A549 (cell line): ENCODE measurements at regions not wholly inside any gene's neighbourhood (a gene's known extent, or its start where the extent isn't known, plus 50 kb on each side); places are given as distances from the start of the nearest gene placed in this dataset.

ENCODE experiments used
- CTCF ChIP-seq: fragments of >200 bp; sonication (Bioruptor Twin); formaldehyde crosslinking; IDR thresholded peaks from 3 replicates; pipeline ENCODE4 v1.5.1; 2016
- JUN ChIP-seq, 2 experiments: fragments of >200 bp; sonication (Bioruptor Twin); formaldehyde crosslinking; IDR thresholded peaks; 2 replicates in 1 of 2; 3 replicates in 1 of 2; pipeline ENCODE4 v1.6.1; 2016 to 2017
- MAX ChIP-seq: IDR thresholded peaks from 2 replicates; pipeline ENCODE4 v1.6.1; 2012
- MYC ChIP-seq: IDR thresholded peaks from 2 replicates; pipeline ENCODE4 v1.6.1; 2012; ENCODE audit warnings: mild to moderate bottlenecking, inconsistent platforms, low read length, improper control_type of control experiment, borderline replicate concordance

- TF ChIP-seq JUN (IDR thresholded peaks at IDR 0.05): no peak
- TF ChIP-seq CTCF: no peak
- no peak for TF ChIP-seq MYC
- TF ChIP-seq MAX: no peak
These were observed 984.6 kb upstream of the NR2F2 start for GRCh38 chr15:95345867-95346266.
